ENCODE measurements at regions not wholly inside any gene's neighbourhood (a gene's known extent, or its start where the extent isn't known, plus 50 kb on each side); places are given as distances from the start of the nearest gene placed in this dataset.

DNA sequence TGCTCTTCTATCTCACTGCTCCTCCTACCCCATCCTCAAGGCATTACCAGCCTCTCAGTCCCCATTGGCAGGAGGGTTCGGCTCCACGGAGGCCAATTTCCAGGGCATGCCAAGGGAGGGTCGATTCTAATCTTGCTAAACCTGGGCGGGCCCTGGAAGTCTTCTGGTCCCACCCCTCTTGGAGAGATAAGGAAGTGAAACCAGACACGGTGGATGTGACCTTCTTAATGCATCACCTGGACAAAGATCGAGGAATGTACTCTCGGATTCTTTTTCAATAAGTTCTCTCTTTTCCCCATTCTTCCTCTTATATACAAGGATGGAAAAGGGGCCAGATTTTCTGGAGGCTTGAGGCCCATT lies 112.2 kb upstream of the ARMC2 start:
- H3F3A ChIP-seq (ENCODE audit: insufficient read depth, low read length, poor library complexity, severe bottlenecking) = no peaks in the 10 kb centered on the region
- no peak overlapping the region for H3K4me2 ChIP-seq (ENCODE audit: low read length)
- H3K27ac ChIP-seq (ENCODE audit: low read length) = no peak overlapping the region
- H3K27me3 ChIP-seq (ENCODE audit: insufficient read depth, low read depth, low read length) = no peaks in the 10 kb centered on the region
- H3K4me3 ChIP-seq (ENCODE audit: low read length) = no peak overlapping the region
- no peak overlapping the region for H2AFZ ChIP-seq (ENCODE audit: low read depth, low read length)
- no peaks in the 10 kb centered on the region for H3K36me3 ChIP-seq (ENCODE audit: insufficient read depth, low read length)
- H4K20me1 ChIP-seq (ENCODE audit: insufficient read depth) = no peaks in the 10 kb centered on the region
- H3K9me3 ChIP-seq (ENCODE audit: low read length) = no peaks in the 10 kb centered on the region
- H3K79me2 ChIP-seq (replicated peaks; ENCODE audit: insufficient read depth, low read length) = no peaks in the 10 kb centered on the region
- no peak overlapping the region for H3K9ac ChIP-seq (ENCODE audit: low read length)
- TF ChIP-seq RAD21 (conservative IDR thresholded peaks at IDR 0.05) (no peak), TAF1 (IDR thresholded peaks at IDR 0.05; ENCODE audit: low read depth) (no peak), EZH2 (IDR thresholded peaks at IDR 0.05; ENCODE audit: borderline replicate concordance, insufficient read depth, low read length, poor library complexity, severe bottlenecking) (no peak), SMC3 (conservative IDR thresholded peaks at IDR 0.05; ENCODE audit: poor library complexity) (no peak), EP300 (conservative IDR thresholded peaks at IDR 0.05; ENCODE audit: poor library complexity, severe bottlenecking) (no peak), MXI1 (conservative IDR thresholded peaks at IDR 0.05; ENCODE audit: poor library complexity, severe bottlenecking) (no peak)
- TF ChIP-seq, protein P1, sequence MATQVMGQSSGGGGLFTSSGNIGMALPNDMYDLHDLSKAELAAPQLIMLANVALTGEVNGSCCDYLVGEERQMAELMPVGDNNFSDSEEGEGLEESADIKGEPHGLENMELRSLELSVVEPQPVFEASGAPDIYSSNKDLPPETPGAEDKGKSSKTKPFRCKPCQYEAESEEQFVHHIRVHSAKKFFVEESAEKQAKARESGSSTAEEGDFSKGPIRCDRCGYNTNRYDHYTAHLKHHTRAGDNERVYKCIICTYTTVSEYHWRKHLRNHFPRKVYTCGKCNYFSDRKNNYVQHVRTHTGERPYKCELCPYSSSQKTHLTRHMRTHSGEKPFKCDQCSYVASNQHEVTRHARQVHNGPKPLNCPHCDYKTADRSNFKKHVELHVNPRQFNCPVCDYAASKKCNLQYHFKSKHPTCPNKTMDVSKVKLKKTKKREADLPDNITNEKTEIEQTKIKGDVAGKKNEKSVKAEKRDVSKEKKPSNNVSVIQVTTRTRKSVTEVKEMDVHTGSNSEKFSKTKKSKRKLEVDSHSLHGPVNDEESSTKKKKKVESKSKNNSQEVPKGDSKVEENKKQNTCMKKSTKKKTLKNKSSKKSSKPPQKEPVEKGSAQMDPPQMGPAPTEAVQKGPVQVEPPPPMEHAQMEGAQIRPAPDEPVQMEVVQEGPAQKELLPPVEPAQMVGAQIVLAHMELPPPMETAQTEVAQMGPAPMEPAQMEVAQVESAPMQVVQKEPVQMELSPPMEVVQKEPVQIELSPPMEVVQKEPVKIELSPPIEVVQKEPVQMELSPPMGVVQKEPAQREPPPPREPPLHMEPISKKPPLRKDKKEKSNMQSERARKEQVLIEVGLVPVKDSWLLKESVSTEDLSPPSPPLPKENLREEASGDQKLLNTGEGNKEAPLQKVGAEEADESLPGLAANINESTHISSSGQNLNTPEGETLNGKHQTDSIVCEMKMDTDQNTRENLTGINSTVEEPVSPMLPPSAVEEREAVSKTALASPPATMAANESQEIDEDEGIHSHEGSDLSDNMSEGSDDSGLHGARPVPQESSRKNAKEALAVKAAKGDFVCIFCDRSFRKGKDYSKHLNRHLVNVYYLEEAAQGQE (IDR thresholded peaks at IDR 0.05; ENCODE audit: borderline replicate concordance) = no peak
- no peaks in the 10 kb centered on the region for H3K9me2 ChIP-seq (ENCODE audit: insufficient read depth, low read length)

DNA sequence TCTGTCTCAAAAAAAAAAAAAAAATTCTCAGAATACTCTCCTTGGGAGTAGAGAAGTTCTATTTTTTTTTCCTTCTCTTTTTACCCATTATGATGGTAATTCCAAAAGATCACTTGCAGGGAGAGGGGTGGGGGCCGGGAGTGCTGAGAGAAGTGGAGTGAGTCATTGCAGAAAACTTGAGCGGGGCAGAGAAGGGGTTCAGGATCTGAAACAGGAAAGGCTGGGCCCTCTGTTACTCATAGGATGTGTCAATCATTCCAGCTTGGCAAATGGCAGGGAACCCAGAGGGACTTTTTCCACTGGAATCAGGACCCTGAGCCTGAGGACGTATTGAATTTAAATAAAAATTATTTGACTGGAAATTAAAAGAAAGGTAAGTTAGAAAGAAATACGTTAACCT lies 111.4 kb upstream of the ARMC2 start:
- Histone ChIP-seq H3F3A (ENCODE audit: insufficient read depth, low read length, poor library complexity, severe bottlenecking) (no peaks in the 10 kb centered on the region), H3K4me3 (ENCODE audit: low read length) (no peak overlapping the region), H3K27me3 (ENCODE audit: insufficient read depth, low read depth, low read length) (no peaks in the 10 kb centered on the region), H2AFZ (ENCODE audit: low read depth, low read length) (no peak overlapping the region), H3K9ac (ENCODE audit: low read length) (no peak overlapping the region), H3K79me2 (replicated peaks; ENCODE audit: insufficient read depth, low read length) (no peaks in the 10 kb centered on the region), H3K4me2 (ENCODE audit: low read length) (no peak overlapping the region), H3K27ac (ENCODE audit: low read length) (no peak overlapping the region), H3K9me2 (ENCODE audit: insufficient read depth, low read length) (no peaks in the 10 kb centered on the region), H3K9me3 (ENCODE audit: low read length) (no peaks in the 10 kb centered on the region), H3K36me3 (ENCODE audit: insufficient read depth, low read length) (no peaks in the 10 kb centered on the region), H4K20me1 (ENCODE audit: insufficient read depth) (no peaks in the 10 kb centered on the region)
- no peak for TF ChIP-seq SMC3 (conservative IDR thresholded peaks at IDR 0.05; ENCODE audit: poor library complexity)
- TF ChIP-seq POLR2AphosphoS5 (IDR thresholded peaks at IDR 0.05) = no peak
- no peak for TF ChIP-seq RAD21 (conservative IDR thresholded peaks at IDR 0.05)
- TF ChIP-seq, protein P1 (IDR thresholded peaks at IDR 0.05; ENCODE audit: borderline replicate concordance) = no peak
- no peak for TF ChIP-seq MXI1 (conservative IDR thresholded peaks at IDR 0.05; ENCODE audit: poor library complexity, severe bottlenecking)
- TF ChIP-seq TAF1 (IDR thresholded peaks at IDR 0.05; ENCODE audit: low read depth) = no peak
- TF ChIP-seq, protein P2, sequence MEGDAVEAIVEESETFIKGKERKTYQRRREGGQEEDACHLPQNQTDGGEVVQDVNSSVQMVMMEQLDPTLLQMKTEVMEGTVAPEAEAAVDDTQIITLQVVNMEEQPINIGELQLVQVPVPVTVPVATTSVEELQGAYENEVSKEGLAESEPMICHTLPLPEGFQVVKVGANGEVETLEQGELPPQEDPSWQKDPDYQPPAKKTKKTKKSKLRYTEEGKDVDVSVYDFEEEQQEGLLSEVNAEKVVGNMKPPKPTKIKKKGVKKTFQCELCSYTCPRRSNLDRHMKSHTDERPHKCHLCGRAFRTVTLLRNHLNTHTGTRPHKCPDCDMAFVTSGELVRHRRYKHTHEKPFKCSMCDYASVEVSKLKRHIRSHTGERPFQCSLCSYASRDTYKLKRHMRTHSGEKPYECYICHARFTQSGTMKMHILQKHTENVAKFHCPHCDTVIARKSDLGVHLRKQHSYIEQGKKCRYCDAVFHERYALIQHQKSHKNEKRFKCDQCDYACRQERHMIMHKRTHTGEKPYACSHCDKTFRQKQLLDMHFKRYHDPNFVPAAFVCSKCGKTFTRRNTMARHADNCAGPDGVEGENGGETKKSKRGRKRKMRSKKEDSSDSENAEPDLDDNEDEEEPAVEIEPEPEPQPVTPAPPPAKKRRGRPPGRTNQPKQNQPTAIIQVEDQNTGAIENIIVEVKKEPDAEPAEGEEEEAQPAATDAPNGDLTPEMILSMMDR (IDR thresholded peaks at IDR 0.05; ENCODE audit: poor library complexity, severe bottlenecking) = no peak
- no peak for TF ChIP-seq EZH2 (IDR thresholded peaks at IDR 0.05; ENCODE audit: borderline replicate concordance, insufficient read depth, low read length, poor library complexity, severe bottlenecking)
- no peak for TF ChIP-seq EP300 (conservative IDR thresholded peaks at IDR 0.05; ENCODE audit: poor library complexity, severe bottlenecking)

Data from neural cell (in vitro differentiated cells).